CD4-positive, alpha-beta memory T cell (primary cell): ENCODE measurements at regions not wholly inside any gene's neighbourhood (a gene's known extent, or its start where the extent isn't known, plus 50 kb on each side); places are given as distances from the start of the nearest gene placed in this dataset.

Experiments used
- CTCF ChIA-PET: fragments of 350-600 bp; sonication (Branson Sonifier 250); formaldehyde crosslinking; loops from one replicate; lab custom pipeline; 2021; ENCODE audit warnings: inconsistent platforms; ENCODE audit not compliant: partially characterized antibody; lab: Charles Lee
- POLR2A ChIA-PET: fragments of 350-600 bp; sonication (Branson Sonifier 250); formaldehyde crosslinking; loops from one replicate; lab custom pipeline; 2021; ENCODE audit not compliant: partially characterized antibody; lab: Charles Lee
- DNase-seq, 5 donors: peaks; one replicate each; pipeline versions ENCODE4 v3.0.0 to v3.0.0-alpha.2; 2020 to 2022; ENCODE audit warnings: mixed read lengths in 1 of 5
- H3K27ac ChIP-seq: one replicate; pipeline ENCODE4 v1.7.0; 2013; ENCODE audit warnings: low read depth, low read length
- H3K27me3 ChIP-seq: 2 replicates; pipeline ENCODE4 v1.7.0; 2013; ENCODE audit warnings: mild to moderate bottlenecking, low read length, moderate library complexity; ENCODE audit not compliant: insufficient read depth
- H3K36me3 ChIP-seq: 2 replicates; pipeline ENCODE4 v1.7.0; 2013; ENCODE audit warnings: mild to moderate bottlenecking, low read length, moderate library complexity; ENCODE audit not compliant: insufficient read depth
- H3K4me1 ChIP-seq: 2 replicates; pipeline ENCODE4 v1.7.0; 2013; ENCODE audit warnings: mild to moderate bottlenecking, low read length, moderate library complexity; ENCODE audit not compliant: insufficient read depth
- H3K4me3 ChIP-seq, 2 donors: one replicate each; pipeline ENCODE4 v1.7.0; 2013; ENCODE audit warnings: low read length in 2 of 2, mild to moderate bottlenecking in 1 of 2
- H3K9me3 ChIP-seq, 2 donors: one replicate each; pipeline ENCODE4 v1.7.0; 2013; ENCODE audit warnings: low read length in 2 of 2, control low read depth in 1 of 2; ENCODE audit not compliant: control insufficient read depth in 1 of 2
- H3K27ac Mint-ChIP-seq, 7 donors: one replicate each; pipeline ENCODE4 v1.8.0; 2020 to 2021; ENCODE audit warnings: mixed read lengths in 7 of 7, mild to moderate bottlenecking in 6 of 7, inconsistent platforms in 3 of 7, moderate library complexity in 3 of 7
- H3K27me3 Mint-ChIP-seq, 2 donors: one replicate each; pipeline ENCODE4 v1.8.0; 2020 to 2021; ENCODE audit warnings: mixed read lengths in 2 of 2
- H3K36me3 Mint-ChIP-seq, 2 donors: one replicate each; pipeline ENCODE4 v1.8.0; 2020 to 2021; ENCODE audit warnings: mixed read lengths in 2 of 2, inconsistent platforms in 1 of 2, mild to moderate bottlenecking in 1 of 2
- H3K4me1 Mint-ChIP-seq, 4 donors: one replicate each; pipeline ENCODE4 v1.8.0; 2020 to 2021; ENCODE audit warnings: mixed read lengths in 4 of 4, mild to moderate bottlenecking in 1 of 4
- H3K4me3 Mint-ChIP-seq, 8 donors: one replicate each; pipeline ENCODE4 v1.8.0; 2020 to 2021; ENCODE audit warnings: mixed read lengths in 8 of 8, mild to moderate bottlenecking in 7 of 8, moderate library complexity in 6 of 8, inconsistent platforms in 3 of 8
- H3K9me3 Mint-ChIP-seq, 8 donors: one replicate each; pipeline ENCODE4 v1.8.0; 2020 to 2021; ENCODE audit warnings: mixed read lengths in 8 of 8, mild to moderate bottlenecking in 5 of 8, inconsistent platforms in 3 of 8, moderate library complexity in 1 of 8
- intact Hi-C: fragments of 100-400 bp; cut with micrococcal nuclease; formaldehyde crosslinking; loops from one replicate; pipeline ENCODE4 v1.15.1; 2023

- H3K4me3 Mint-ChIP-seq = no peak overlapping the region
- peaks cover 1 to 4% of the 10 kb centered on the region in 2 donors for H3K27me3 Mint-ChIP-seq
- ChIA-PET CTCF (no interaction called here), POLR2A (no interaction called here)
- no peak overlapping the region for H3K27ac ChIP-seq
- H3K27ac Mint-ChIP-seq = no peak overlapping the region
- no peaks in the 10 kb centered on the region for H3K4me1 ChIP-seq
- H3K27me3 ChIP-seq = no peaks in the 10 kb centered on the region
- H3K4me1 Mint-ChIP-seq = no peaks in the 10 kb centered on the region
- H3K4me3 ChIP-seq = no peak overlapping the region
- H3K36me3 ChIP-seq = no peaks in the 10 kb centered on the region
- peaks cover 0 to 2% (median 0%) of the 10 kb centered on the region in 8 donors for H3K9me3 Mint-ChIP-seq
- DNase-seq = no peak
- H3K9me3 ChIP-seq = no peaks in the 10 kb centered on the region
- intact Hi-C loops = no loop called here
- no peaks in the 10 kb centered on the region for H3K36me3 Mint-ChIP-seq
Measured at GRCh38 chr5:158637039-158637438, 462.7 kb downstream of the EBF1 start.

GRCh38 chr5:158635565-158635964, 464.2 kb downstream of the EBF1 start:
- ChIA-PET POLR2A (no interaction called here), CTCF (no interaction called here)
- Mint-ChIP-seq H3K36me3 (no peaks in the 10 kb centered on the region), H3K27ac (no peak overlapping the region), H3K9me3 (peaks cover 0 to 4% (median 0%) of the 10 kb centered on the region in 8 donors), H3K4me1 (no peaks in the 10 kb centered on the region), H3K27me3 (peaks cover 4 to 6% of the 10 kb centered on the region in 2 donors), H3K4me3 (no peak overlapping the region)
- Histone ChIP-seq H3K9me3 (no peaks in the 10 kb centered on the region), H3K27me3 (no peaks in the 10 kb centered on the region), H3K4me1 (no peaks in the 10 kb centered on the region), H3K4me3 (no peak overlapping the region), H3K36me3 (no peaks in the 10 kb centered on the region), H3K27ac (no peak overlapping the region)
- DNase-seq = no peak
- intact Hi-C loops = no loop called here

- CTCF ChIA-PET = no interaction called here
- Mint-ChIP-seq H3K4me1 (no peaks in the 10 kb centered on the region), H3K27ac (no peak overlapping the region)
Measured at GRCh38 chr5:158634714-158635113, 465.0 kb downstream of the EBF1 start.

GRCh38 chr5:158629591-158630312, 470.0 kb downstream of the EBF1 start:
- peaks cover 0 to 2% (median 0%) of the 10 kb centered on the region in 8 donors for H3K9me3 Mint-ChIP-seq
- no peaks in the 10 kb centered on the region for H3K4me1 Mint-ChIP-seq
- CTCF ChIA-PET = no interaction called here
- H3K27ac Mint-ChIP-seq = no peak overlapping the region
- intact Hi-C loops = no loop called here
- Histone ChIP-seq H3K27ac (no peak overlapping the region), H3K27me3 (no peaks in the 10 kb centered on the region), H3K4me3 (no peak overlapping the region), H3K9me3 (no peaks in the 10 kb centered on the region), H3K4me1 (no peaks in the 10 kb centered on the region), H3K36me3 (no peaks in the 10 kb centered on the region)
- no peak overlapping the region for H3K4me3 Mint-ChIP-seq
- no peak for DNase-seq
- POLR2A ChIA-PET = no interaction called here
- no peaks in the 10 kb centered on the region for H3K36me3 Mint-ChIP-seq
- H3K27me3 Mint-ChIP-seq = peaks cover 4 to 12% of the 10 kb centered on the region in 2 donors

More at GRCh38 chr5:158634714-158635113, 465.0 kb downstream of the EBF1 start:
- Mint-ChIP-seq H3K27me3 (peaks cover 7 to 9% of the 10 kb centered on the region in 2 donors), H3K4me3 (no peak overlapping the region), H3K9me3 (peaks cover 0 to 4% (median 0%) of the 10 kb centered on the region in 8 donors), H3K36me3 (no peaks in the 10 kb centered on the region)
- Histone ChIP-seq H3K27me3 (no peaks in the 10 kb centered on the region), H3K9me3 (no peaks in the 10 kb centered on the region), H3K27ac (no peak overlapping the region), H3K4me1 (no peaks in the 10 kb centered on the region), H3K4me3 (no peak overlapping the region), H3K36me3 (no peaks in the 10 kb centered on the region)
- intact Hi-C loops = no loop called here
- POLR2A ChIA-PET = no interaction called here
- no peak for DNase-seq

- H3K27me3 Mint-ChIP-seq = peaks cover 6 to 12% of the 10 kb centered on the region in 2 donors
- H3K4me1 ChIP-seq = no peaks in the 10 kb centered on the region
- no peaks in the 10 kb centered on the region for H3K4me1 Mint-ChIP-seq
- no peaks in the 10 kb centered on the region for H3K9me3 ChIP-seq
- H3K27me3 ChIP-seq = no peaks in the 10 kb centered on the region
- H3K9me3 Mint-ChIP-seq = peaks cover 0 to 2% (median 0%) of the 10 kb centered on the region in 8 donors
- no peak for DNase-seq
- POLR2A ChIA-PET = no interaction called here
- H3K4me3 Mint-ChIP-seq = no peak overlapping the region
- H3K36me3 ChIP-seq = no peaks in the 10 kb centered on the region
- intact Hi-C loops = no loop called here
- CTCF ChIA-PET = no interaction called here
- H3K4me3 ChIP-seq = no peak overlapping the region
- H3K27ac ChIP-seq = no peak overlapping the region
- H3K36me3 Mint-ChIP-seq = no peaks in the 10 kb centered on the region
- H3K27ac Mint-ChIP-seq = no peak overlapping the region
Measured at GRCh38 chr5:158626718-158627117, 473.0 kb downstream of the EBF1 start.

- Histone ChIP-seq H3K4me1 (no peaks in the 10 kb centered on the region), H3K4me3 (no peak overlapping the region), H3K36me3 (no peaks in the 10 kb centered on the region), H3K27ac (no peak overlapping the region), H3K9me3 (no peaks in the 10 kb centered on the region), H3K27me3 (no peaks in the 10 kb centered on the region)
- intact Hi-C loops = no loop called here
- ChIA-PET CTCF (no interaction called here), POLR2A (no interaction called here)
- no peak for DNase-seq
- peaks cover 0 to 2% (median 0%) of the 10 kb centered on the region in 8 donors for H3K9me3 Mint-ChIP-seq
- no peaks in the 10 kb centered on the region for H3K4me1 Mint-ChIP-seq
- no peak overlapping the region for H3K4me3 Mint-ChIP-seq
- H3K36me3 Mint-ChIP-seq = no peaks in the 10 kb centered on the region
- H3K27ac Mint-ChIP-seq = no peak overlapping the region
- H3K27me3 Mint-ChIP-seq = peaks cover 2 to 4% of the 10 kb centered on the region in 2 donors
Measured at GRCh38 chr5:158623971-158624370, 475.7 kb downstream of the EBF1 start.

- intact Hi-C loops = no loop called here
- Histone ChIP-seq H3K9me3 (no peaks in the 10 kb centered on the region), H3K27me3 (no peaks in the 10 kb centered on the region), H3K4me3 (no peak overlapping the region), H3K27ac (no peak overlapping the region), H3K4me1 (no peaks in the 10 kb centered on the region), H3K36me3 (no peaks in the 10 kb centered on the region)
- H3K27me3 Mint-ChIP-seq = peaks cover 0 to 4% of the 10 kb centered on the region in 2 donors
- no peak overlapping the region for H3K27ac Mint-ChIP-seq
- H3K36me3 Mint-ChIP-seq = no peaks in the 10 kb centered on the region
- peaks cover 0 to 2% (median 0%) of the 10 kb centered on the region in 8 donors for H3K9me3 Mint-ChIP-seq
- H3K4me3 Mint-ChIP-seq = no peak overlapping the region
- ChIA-PET CTCF (no interaction called here), POLR2A (no interaction called here)
- H3K4me1 Mint-ChIP-seq = no peaks in the 10 kb centered on the region
- no peak for DNase-seq
Measured at GRCh38 chr5:158621391-158621790, 478.3 kb downstream of the EBF1 start.
